Middle frontal gyrus (tissue), 1 donor: ENCODE measurements at regions not wholly inside any gene's neighbourhood (a gene's known extent, or its start where the extent isn't known, plus 50 kb on each side); places are given as distances from the start of the nearest gene placed in this dataset.

Source experiments
- DNase-seq: peaks from one replicate; pipeline ENCODE4 v3.0.0-alpha.2; 2015; ENCODE audit warnings: low spot score; ENCODE audit errors: extremely low spot score

DNA sequence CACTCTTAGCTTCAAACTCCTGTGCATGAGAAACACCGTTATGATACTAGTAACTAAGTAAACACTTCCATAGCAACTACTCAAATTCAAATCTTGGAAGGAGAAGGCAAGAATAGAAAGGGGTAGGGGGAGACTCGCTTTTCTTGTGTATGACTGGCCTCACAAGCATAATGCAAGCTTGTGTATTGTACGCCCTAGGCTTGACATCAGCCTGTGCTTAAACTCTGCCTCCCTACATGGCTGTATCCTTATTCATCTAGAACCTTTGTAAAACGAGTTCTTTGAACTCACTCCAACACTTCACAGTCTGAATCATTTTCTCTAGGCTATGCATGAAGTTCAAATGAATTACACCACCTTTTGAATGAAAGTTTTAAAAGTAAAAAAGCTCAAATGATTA, 1071.2 kb upstream of the ADGRL3 start:
- no peak for DNase-seq

DNA sequence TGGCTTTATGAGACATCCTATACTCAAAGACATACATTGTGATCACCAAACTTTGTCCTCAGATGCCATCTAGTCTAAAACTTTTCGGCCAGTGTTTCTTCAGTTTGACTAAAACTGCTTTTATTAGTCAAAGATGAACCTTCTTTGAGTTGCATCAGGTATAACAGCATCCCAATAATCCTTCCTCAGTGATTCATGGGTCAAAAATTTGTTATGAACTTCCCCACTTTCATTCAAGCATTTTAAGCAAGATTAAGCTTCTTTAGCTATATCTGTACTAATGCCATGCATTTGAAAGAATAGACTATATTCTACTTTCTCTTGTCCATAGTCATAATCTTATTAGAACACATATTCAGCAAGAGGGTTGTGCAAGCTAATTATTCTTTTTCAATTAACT, 1070.4 kb upstream of the ADGRL3 start:
- no peak for DNase-seq

DNA sequence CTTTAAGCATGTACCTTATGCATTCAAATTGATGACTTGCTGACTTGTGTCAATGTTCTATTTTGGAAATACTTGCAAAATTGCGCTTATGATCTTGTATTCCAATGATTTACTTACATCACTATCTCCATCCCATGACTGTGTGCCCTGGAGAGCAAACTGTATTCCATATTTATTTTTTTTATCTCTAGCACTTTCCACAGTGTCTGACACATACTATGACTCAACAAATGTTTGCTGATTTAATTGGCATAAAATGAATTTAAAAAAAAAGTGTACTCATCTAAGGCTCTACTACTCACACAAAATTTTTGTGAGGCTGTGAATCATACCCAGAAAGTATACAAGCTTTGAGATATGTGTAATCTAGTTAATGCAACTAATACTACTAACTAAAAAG, 1066.8 kb upstream of the ADGRL3 start:
- no peak for DNase-seq

DNA sequence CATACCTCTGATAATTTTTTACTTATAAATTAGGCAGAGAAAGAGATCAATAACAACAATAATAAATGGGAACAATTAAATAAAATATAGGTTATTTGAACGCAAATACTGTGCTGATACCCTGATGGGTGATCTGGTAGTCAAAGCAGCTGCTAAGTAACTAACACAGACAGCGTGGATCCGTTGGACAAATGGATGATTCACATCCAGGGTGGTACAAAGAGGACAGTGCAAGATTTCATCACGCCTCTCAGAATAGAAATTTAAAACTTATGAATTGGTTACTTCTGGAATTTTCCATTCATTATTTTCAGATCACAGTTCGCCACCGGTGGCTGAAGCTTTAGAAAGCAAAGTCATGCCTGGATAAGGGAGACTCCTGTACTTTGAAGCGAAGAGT, 1066.0 kb upstream of the ADGRL3 start:
- DNase-seq, result no peak

DNA sequence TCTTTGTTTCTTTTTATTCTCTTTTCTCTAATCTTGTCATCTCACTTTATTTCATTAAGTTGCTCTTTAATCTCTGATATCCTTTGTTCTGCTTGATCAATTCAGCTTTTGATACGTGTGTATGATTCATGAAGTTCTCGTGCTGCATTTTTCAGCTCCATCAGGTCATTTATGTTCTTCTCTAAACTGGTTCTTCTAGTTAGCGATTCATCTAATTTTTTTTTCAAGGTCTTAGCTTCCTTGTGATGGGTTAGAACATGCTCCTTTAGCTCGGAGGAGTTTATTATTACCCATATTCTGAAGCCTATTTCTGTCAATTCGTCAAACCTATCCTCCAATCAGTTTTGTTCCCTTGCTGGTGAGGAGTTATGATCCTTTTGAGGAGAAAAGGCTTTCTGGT, 1045.0 kb upstream of the ADGRL3 start:
- DNase-seq, result no peak

DNA sequence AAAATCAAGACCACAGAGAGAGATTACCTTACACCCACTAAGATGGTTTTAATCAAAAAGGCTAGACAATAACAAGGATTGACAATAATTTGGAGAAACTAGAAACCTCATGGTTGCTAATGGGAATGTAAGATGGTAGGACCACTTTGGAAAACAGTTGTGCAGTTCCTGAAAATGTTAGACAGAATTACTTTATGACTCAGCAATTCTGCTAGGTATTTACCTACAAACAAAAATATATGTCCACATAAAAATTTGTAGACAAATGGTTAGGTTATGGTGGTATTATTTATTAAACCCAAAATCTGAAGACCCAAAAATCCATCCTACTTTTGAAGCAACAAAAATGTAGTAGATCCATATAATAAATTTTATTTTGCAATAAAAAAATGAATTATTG, 1027.0 kb upstream of the ADGRL3 start:
- DNase-seq, result no peak

GRCh38 chr4:60173718-60174117, 1026.4 kb upstream of the ADGRL3 start:
- DNase-seq, result no peak

DNA sequence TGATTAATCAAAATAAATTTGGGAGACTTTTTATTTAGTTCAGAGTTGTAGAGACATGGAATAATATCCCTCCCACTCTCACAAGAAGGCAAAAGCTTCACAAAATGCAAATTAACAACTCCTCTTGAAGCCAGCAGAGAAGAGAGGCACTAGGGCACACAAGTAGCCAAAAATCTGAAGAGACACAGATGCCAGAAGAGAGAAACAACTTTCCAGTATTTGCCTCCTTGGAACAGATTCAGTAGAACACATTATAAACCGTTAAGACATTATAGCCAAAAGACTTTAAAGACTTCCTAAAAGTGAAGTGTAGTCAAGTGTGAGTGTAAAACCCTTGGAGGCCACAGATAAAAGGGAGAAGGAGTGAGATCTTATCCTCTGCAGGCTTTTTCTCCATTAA, 1024.9 kb upstream of the ADGRL3 start:
- no peak for DNase-seq

- DNase-seq, result no peak
Measured at GRCh38 chr4:60187428-60187827, 1012.7 kb upstream of the ADGRL3 start.

- no peak for DNase-seq
Measured at GRCh38 chr4:60189286-60189685, 1010.8 kb upstream of the ADGRL3 start.

GRCh38 chr4:60194214-60194613, 1005.9 kb upstream of the ADGRL3 start:
- no peak for DNase-seq

DNA sequence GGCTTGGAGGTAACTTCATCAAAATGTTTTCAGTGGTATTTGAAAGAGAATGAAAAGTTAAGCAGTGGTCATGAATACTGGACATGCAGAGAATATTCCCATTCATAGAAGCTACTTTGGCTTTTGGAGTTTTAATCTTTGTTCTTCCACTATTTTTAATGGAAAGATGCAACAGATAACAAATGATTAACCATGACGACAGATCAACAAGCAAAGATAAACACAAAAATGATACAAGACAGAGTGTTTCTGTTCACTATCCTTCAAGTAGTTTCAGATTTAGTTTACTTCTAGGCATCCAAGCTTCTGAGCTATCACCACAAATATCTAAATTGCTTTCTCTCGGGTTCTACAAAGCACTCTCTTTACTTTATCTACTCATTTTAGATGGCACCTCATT, 1004.9 kb upstream of the ADGRL3 start:
- no peak for DNase-seq

DNA sequence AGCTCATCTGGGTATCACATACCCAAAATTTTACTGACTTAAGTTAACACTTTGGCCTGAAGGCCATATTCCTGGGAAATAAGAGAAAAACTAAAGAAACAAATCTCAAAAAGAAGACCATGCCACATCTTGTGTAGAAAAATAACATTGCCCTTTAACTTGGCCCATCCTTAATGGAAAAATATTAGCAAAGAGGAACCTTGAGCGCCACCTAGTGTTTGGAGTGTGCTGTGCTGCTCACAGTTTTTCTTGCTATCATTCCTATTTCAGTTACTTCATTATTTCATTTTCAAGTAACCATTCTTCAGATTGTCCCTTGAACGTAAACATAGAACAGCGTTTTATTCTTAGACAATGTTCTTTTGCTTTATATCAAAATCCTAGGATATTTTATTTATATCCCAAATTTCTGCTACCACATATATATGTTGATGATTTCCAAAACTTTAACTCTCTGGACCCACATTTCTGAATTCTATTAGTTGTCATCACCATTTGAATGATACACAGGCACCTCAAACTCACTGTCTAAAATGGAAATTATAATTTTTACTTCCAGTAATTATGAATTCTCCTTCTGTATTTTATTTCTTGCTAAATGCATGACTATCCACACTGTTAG, 999.0 kb upstream of the ADGRL3 start:
- peak; percentile 21 for DNase-seq

DNA sequence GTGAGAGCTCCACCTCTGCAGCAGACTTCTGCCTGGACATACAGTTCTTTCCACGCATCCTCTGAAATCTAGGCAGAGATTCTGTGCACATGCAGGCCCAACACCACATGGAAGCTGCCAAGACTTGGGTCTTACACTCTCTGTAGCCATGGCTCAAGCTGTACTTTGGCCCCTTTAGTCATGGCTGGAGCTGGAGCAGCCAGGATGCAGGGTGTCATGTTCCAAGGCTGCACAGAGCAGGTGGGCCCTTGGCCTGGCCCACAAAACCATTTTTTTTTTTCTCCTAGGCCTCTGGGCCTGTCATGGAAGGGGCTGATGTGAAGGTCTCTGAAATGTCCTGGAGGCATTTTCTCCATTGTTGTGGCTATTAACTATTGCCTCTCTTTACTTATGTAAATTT, 990.5 kb upstream of the ADGRL3 start:
- DNase-seq, result no peak

DNA sequence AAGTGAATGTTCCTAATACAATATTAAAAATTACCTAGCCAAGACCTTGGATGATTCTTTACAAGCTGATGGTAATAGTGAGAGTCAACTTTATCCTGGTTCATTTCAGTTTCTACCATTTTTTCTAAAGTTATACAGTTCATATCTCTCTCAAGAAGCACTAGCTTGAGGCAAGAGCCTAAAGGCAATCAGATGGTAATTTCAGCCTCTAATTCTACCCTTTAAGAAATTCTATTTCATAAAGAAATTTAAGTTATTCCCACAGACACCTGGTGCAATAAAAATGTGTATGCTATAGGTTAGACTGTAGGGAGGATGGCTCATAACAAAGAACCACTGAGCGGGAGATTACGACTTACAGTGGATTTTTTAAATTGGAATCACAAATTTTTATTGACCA, 984.2 kb upstream of the ADGRL3 start:
- DNase-seq, result no peak

DNA sequence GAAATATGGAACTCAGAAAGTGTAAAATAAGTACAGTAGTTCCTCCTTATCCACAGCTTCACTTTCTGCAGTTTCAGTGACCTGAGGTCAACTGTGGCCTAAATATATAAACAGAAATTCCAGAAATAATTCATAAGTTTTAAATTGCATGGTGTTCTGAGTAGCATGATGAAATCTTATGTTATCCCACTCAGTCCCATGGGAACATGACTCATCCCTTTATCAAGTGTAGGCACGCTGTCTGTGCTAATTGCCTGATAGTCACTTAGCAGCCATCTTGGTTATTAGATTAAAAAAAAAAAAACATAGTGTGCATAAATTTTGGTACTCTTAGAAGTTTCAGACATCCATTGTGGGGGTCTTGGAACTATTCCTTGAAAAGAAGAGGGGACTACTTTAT, 983.4 kb upstream of the ADGRL3 start:
- DNase-seq, result no peak

- DNase-seq, result no peak
Measured at GRCh38 chr4:60221866-60222265, 978.3 kb upstream of the ADGRL3 start.

DNA sequence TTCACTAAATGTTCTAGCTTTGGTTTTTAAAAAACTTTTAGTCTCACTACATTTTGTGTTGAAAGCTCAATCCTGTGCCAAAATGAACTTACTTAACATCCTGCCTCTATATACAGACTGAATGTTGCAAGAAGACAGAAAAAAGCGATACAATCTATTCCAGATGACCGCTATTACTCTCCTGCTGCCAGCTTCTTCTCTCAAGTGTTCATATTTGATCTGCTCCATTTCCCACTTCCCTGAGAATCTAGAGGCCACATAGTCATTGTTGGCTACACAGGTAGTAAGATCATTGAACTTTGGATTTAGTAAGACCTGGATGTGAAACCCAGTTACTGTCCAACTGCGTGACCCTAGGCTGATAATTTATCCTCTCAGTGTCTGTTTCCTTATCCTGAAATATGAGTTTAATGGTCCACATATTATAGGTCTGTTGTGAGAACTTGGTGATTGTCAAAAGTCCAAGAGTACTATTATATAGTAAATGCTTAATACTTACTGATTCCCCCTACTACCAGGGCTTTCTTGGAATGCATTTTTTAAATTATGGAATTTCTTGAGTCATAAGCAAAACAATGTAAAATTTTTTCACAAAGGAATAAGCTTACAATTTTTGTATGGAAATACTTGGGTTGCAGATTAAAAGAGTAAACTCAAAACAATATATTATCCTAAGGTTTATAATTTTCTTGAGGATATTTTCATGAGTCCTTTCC, 976.8 kb upstream of the ADGRL3 start:
- DNase-seq, result peak; percentile 39

DNA sequence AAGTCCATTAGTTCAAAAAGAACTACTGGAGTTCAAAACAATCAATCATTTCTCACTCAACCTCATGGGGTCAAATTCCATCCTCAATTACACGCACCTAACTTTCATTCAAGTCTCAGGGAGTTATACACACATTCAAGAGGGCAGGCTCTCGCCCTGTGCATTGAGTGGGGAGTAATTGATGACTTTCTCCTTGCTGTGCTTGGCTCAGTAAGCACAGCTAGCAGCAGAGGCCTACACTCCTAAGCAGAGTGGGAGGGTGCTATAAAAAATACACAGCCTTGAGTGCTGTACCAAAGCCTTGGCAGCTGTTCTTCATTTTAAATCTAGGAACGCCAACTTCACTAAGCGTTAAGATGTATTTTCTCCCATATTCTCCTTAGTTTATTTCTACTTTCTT, 958.3 kb upstream of the ADGRL3 start:
- peak; percentile 24 for DNase-seq

DNA sequence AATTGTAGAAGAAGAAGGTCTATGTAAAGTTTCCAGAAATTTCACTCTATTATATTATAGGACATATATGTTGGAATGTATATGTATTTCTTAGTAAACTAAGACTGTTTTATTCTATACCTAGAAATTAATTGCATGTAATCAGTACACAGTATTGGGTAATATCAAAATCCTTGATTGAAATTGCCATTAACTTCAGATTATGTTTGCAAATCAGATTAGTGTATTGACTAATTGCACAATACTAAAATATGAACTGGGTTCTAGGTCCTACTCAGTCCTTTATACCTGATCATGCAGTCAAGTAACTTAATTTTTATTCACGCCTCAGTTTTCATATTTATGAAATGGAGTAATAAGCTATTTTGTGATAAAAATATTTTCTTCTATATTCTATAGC, 950.3 kb upstream of the ADGRL3 start:
- no peak for DNase-seq

DNA sequence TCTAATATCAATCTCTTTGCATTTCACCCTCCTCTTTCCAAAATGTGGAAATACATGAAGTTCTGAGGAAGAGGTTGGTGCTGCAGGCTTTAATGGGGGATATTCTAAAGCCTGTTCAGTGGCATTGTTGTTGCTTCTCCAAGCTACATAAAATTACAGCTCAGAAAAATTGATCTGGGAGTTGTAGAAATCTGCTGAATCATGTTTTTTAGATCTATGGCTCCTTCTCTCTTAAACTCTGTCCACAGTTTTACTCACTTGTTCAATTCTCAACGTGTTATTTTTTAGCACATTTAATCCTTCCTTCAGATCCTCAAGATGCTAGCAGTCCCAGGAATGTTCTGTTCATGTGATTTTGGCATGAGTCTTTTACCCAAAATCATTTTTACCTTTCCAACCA, 949.5 kb upstream of the ADGRL3 start:
- DNase-seq, result no peak

- no peak for DNase-seq
Measured at GRCh38 chr4:60259781-60260180, 940.3 kb upstream of the ADGRL3 start.

GRCh38 chr4:60266505-60266904, 933.6 kb upstream of the ADGRL3 start:
- DNase-seq, result no peak
